ENCODE measurements at regions not wholly inside any gene's neighbourhood (a gene's known extent, or its start where the extent isn't known, plus 50 kb on each side); places are given as distances from the start of the nearest gene placed in this dataset.

- TF ChIP-seq EZH2 (IDR thresholded peaks at IDR 0.05; ENCODE audit: low read depth) (no peak), CTCF (conservative IDR thresholded peaks at IDR 0.05) (no peak)
- H3K27me3 ChIP-seq (ENCODE audit: insufficient read depth, low read depth): no peaks in the 10 kb centered on the region
- intact Hi-C loops (cut with micrococcal nuclease; ENCODE audit: unreplicated experiment): no loop called here
Observed at GRCh38 chr6:62626661-62627060, 340.6 kb upstream of the KHDRBS2 start.

GRCh38 chr6:62623846-62624532, 338.0 kb upstream of the KHDRBS2 start:
- Histone ChIP-seq H3K79me2 (ENCODE audit: low read depth) (no peaks in the 10 kb centered on the region), H3K9me3 (ENCODE audit: insufficient read depth, low read depth) (no peaks in the 10 kb centered on the region), H3K9me2 (ENCODE audit: insufficient read depth) (no peaks in the 10 kb centered on the region), H3K4me1 (replicated peaks; ENCODE audit: insufficient read depth) (no peaks in the 10 kb centered on the region), H2AFZ (no peak overlapping the region), H3K36me3 (ENCODE audit: low read depth) (no peaks in the 10 kb centered on the region), H3K27ac (no peak overlapping the region), H3K4me3 (no peak overlapping the region), H3K27me3 (ENCODE audit: insufficient read depth, low read depth) (no peaks in the 10 kb centered on the region), H3K4me2 (no peak overlapping the region), H3F3A (ENCODE audit: insufficient read depth, low read depth) (no peaks in the 10 kb centered on the region), H4K20me1 (ENCODE audit: insufficient read depth) (no peaks in the 10 kb centered on the region)
- intact Hi-C loops (cut with micrococcal nuclease; ENCODE audit: unreplicated experiment): no loop called here
- TF ChIP-seq EZH2 (IDR thresholded peaks at IDR 0.05; ENCODE audit: low read depth): no peak
- TF ChIP-seq CTCF (conservative IDR thresholded peaks at IDR 0.05): no peak
- DNase-seq: no peak
- POLR2A ChIA-PET (ENCODE audit: unreplicated experiment): no interaction called here
- CTCF ChIA-PET: no interaction called here
- BruUV-seq (replicated peaks): no TSS peak

More at GRCh38 chr6:62626661-62627060, 340.6 kb upstream of the KHDRBS2 start:
- Histone ChIP-seq H3K4me3 (no peak overlapping the region), H2AFZ (no peak overlapping the region), H3K4me2 (no peak overlapping the region), H3K27ac (no peak overlapping the region), H3K9me2 (ENCODE audit: insufficient read depth) (no peaks in the 10 kb centered on the region), H3K9me3 (ENCODE audit: insufficient read depth, low read depth) (no peaks in the 10 kb centered on the region), H3K36me3 (ENCODE audit: low read depth) (no peaks in the 10 kb centered on the region), H3K79me2 (ENCODE audit: low read depth) (no peaks in the 10 kb centered on the region), H3K4me1 (replicated peaks; ENCODE audit: insufficient read depth) (no peaks in the 10 kb centered on the region), H4K20me1 (ENCODE audit: insufficient read depth) (no peaks in the 10 kb centered on the region), H3F3A (ENCODE audit: insufficient read depth, low read depth) (no peaks in the 10 kb centered on the region)
- no peak for DNase-seq
- ChIA-PET POLR2A (ENCODE audit: unreplicated experiment) (no interaction called here), CTCF (no interaction called here)
- BruUV-seq (replicated peaks): no TSS peak

- H2AFZ ChIP-seq: no peak overlapping the region
- intact Hi-C loops (cut with micrococcal nuclease; ENCODE audit: unreplicated experiment): no loop called here
- no peak overlapping the region for H3K4me2 ChIP-seq
- POLR2A ChIA-PET (ENCODE audit: unreplicated experiment): no interaction called here
- CTCF ChIA-PET: no interaction called here
- no peaks in the 10 kb centered on the region for H3K79me2 ChIP-seq (ENCODE audit: low read depth)
- no peaks in the 10 kb centered on the region for H3K9me2 ChIP-seq (ENCODE audit: insufficient read depth)
- H3K4me3 ChIP-seq: no peak overlapping the region
- no peaks in the 10 kb centered on the region for H3F3A ChIP-seq (ENCODE audit: insufficient read depth, low read depth)
- DNase-seq: no peak
- H3K9me3 ChIP-seq (ENCODE audit: insufficient read depth, low read depth): no peaks in the 10 kb centered on the region
- no peaks in the 10 kb centered on the region for H3K27me3 ChIP-seq (ENCODE audit: insufficient read depth, low read depth)
- no peak overlapping the region for H3K27ac ChIP-seq
- H3K4me1 ChIP-seq (replicated peaks; ENCODE audit: insufficient read depth): no peaks in the 10 kb centered on the region
- BruUV-seq (replicated peaks): no TSS peak
- H4K20me1 ChIP-seq (ENCODE audit: insufficient read depth): no peaks in the 10 kb centered on the region
- H3K36me3 ChIP-seq (ENCODE audit: low read depth): no peaks in the 10 kb centered on the region
- TF ChIP-seq EZH2 (IDR thresholded peaks at IDR 0.05; ENCODE audit: low read depth) (no peak), CTCF (conservative IDR thresholded peaks at IDR 0.05) (no peak)
Observed at GRCh38 chr6:62615366-62616015, 329.5 kb upstream of the KHDRBS2 start.
